DMS53 treated with DMSO at 0.1 percent for 48 hours (cell line): ENCODE measurements at regions not wholly inside any gene's neighbourhood (a gene's known extent, or its start where the extent isn't known, plus 50 kb on each side); places are given as distances from the start of the nearest gene placed in this dataset.
"Not testable (repeated sequence)": the region's sequence is repeated elsewhere in the genome, so short reads cannot be mapped to it uniquely, and the experiment has no call there.

ENCODE experiments used
- DNase-seq: peaks from one replicate; lab custom pipeline; 2025; ENCODE audit not compliant: unreplicated experiment; lab: John Stamatoyannopoulos, UW

GRCh38 chr10:125554753-125555152 lies 128.2 kb downstream of the TEX36 start:
- no peak for DNase-seq

GRCh38 chr10:125554016-125554703 lies 128.8 kb downstream of the TEX36 start:
- no peak for DNase-seq

- DNase-seq, result no peak
Measured at GRCh38 chr10:125553091-125553490, 129.9 kb downstream of the TEX36 start.

DNA sequence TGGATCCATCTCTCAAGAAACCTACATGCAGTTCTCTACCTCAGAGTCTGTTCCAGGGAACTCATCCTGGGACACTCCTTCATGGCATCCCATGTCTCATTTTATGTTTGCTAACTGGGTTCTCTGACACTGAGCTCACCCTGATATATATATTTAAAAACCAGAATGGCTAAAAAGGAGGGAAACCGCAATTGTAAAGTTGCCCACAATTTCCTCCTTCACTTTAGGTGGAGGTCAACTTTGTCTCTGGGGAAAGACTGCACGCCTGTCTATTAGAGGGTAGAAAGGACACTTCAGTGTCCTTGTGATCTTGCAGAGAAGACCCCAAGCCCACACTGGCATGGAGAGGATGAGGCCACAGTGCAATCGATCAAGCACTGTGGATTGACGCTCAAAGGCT lies 131.7 kb downstream of the TEX36 start:
- DNase-seq, result no peak

- peak; percentile 7 for DNase-seq
Measured at GRCh38 chr10:125550362-125550761, 132.6 kb downstream of the TEX36 start.

- DNase-seq, result no peak
Measured at GRCh38 chr10:125549653-125550052, 133.3 kb downstream of the TEX36 start.

DNA sequence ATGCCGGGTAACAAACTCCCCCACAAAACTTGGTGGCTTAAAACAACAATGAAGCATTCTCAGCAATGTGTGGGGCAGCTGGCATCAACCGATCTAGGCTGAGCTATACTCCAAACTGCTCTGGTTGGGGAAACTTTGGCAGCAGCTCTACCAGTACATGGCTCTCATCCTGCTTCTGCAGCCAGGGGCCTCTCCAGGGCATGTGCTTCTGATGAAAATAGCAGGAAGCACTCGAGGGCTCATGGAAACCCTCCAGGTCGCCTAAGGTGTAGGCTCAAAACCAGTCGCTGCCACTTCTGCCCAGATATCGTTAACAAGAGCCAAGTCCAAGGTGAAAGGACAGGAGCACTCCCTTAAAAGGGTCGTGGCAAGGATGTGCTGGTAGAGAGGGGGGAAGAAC lies 134.1 kb downstream of the TEX36 start:
- no peak for DNase-seq

GRCh38 chr10:125548356-125548755 lies 134.6 kb downstream of the TEX36 start:
- no peak for DNase-seq

DNA sequence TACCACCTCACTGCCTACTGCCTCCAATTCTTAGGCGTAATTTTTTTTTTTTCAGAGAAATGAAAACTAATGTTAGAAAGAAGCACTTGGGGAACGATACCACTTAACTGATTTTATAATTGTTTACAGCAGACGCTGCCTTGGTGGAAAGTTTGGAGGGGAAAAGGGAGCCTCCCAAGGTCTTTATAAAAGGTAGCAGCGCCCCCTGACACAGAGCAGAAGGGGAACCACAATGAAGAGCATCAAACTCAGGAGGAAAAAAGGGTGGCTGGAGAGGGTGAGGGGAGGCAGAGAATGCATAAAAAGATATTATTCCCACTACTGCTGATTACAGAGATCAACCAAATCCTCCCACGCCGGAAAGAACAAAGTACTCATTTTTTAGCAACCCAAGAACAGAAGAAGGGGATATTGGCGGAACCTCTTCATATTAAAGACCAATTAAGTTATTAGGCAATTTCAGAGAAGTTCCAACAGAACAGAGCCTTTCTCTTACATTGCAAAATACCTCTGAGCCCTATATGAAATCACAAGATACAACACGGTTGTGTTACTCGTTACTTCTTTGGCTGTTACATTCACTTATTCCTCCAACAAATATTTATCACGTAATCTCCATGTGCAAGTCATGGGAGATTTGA lies 135.8 kb downstream of the TEX36 start:
- DNase-seq, result no peak

DNA sequence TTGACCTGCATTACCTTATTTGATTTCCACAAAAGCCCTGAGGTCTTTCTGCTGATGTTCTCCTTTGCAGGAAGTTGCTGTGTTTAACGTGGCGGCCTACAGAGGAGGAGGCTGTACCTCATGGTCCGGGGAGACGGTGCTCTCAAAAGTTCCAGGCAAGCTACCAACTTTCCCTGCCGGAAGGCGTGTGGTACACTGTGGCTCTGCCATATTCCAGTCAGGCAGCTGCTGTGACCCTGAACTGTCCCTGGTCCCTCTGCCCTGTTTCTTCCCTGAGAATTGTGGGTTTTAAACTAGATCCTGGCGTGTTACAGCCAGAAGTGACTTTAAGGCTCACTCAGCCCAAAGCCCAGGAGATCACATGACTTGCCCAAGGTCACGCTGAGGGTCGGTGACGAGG lies 139.2 kb downstream of the TEX36 start:
- no peak for DNase-seq

DNA sequence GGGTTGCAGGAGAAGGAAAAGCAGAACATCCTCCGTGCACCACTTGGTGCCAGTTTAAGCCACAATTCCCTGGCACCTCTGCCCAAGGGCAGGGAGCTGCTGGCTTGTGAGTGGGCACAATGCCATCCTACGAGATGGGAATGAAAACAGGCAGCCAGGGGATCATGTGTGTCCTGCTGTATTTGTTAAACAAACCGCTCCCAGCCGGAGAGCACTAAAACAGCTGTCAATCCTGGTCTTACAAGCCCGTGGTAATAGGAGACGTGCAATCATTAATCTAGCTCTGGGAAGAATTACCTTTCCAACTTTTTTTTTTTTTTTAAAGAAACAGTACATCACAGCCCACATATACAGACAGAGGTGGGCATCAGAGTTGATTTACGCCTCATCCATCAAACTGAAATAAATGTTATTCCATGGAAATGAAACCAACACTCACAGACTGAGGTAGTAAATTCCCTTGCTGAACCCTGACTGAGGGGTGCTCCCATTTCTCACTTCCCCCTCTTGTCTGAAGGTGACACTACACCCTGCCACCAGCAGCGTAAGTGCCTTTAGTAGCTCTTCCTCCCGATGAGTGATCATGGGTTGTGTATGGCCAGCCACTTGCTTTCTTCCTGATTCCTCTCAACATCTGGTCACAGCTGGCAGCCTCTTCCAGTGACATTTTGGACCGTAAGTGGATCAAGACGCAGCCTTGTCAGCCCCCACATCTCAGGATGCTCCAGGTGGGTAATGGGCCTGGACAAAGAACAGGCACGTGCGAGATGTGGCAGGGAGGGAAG lies 143.8 kb downstream of the TEX36 start:
- DNase-seq, result peak; percentile 82

GRCh38 chr10:125536236-125536635 lies 146.7 kb downstream of the TEX36 start:
- DNase-seq, result no peak

GRCh38 chr10:125535559-125535958 lies 147.4 kb downstream of the TEX36 start:
- no peak for DNase-seq

DNA sequence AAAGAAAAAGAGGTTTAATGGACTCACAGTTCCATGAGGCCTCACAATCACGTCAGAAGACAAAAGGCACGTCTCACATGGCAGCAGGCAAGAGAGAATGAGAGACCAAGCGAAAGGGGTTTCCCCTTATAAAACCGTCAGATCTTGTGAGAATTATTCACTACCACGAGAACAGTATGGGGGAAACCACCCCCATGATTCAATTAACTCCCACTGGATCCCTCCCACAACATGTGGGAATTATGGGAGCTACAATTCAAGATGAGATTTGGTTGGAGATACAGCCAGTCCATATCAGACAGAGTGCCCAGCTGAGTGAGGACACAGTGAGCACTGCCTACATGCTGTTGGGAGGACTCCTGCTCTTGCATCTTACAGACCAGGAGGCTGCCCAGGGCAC lies 148.4 kb downstream of the TEX36 start:
- no peak for DNase-seq

- no peak for DNase-seq
Measured at GRCh38 chr10:125533866-125534265, 149.1 kb downstream of the TEX36 start.

DNA sequence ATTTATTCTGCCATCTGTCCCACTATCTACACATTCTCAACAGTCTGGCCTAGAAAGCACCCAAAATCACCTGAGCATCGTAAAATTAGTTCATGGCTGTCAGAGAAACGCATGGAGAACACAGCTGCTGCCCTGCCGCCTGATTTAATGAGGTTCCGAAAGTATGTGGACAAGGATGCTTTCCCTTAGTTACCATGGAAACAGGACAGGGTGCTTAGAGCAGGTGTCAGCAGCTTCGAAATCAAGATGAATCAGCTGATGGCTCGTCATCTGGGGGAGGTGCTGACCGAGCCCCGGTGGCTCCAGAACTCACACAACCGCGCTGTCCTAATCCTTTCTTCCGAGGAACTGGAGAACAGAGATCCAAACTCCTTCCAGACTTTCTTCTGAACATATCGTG lies 151.5 kb downstream of the TEX36 start:
- DNase-seq, result peak; percentile 20

- no peak for DNase-seq
Measured at GRCh38 chr10:125523347-125523746, 159.6 kb downstream of the TEX36 start.

GRCh38 chr10:125521721-125522680 lies 161.0 kb downstream of the TEX36 start:
- no peak for DNase-seq

DNA sequence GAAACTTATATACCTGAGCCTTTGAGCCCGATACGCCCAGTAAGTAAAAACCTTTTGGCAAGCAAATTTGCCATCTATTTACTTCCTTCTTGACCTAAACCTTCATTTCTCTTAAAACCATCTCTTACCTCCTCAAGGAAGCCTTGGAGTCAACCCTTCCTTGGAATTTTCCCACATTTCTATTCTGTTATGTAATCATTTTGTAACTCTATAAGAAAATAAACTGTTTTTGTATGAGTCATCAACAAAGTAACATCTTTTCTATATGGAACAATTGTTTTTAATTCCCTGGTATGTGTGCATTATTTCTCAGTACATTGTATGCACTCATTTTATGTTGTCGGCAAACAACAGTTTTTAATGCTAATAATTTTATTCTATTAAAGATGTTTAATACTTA lies 162.0 kb downstream of the TEX36 start:
- no peak for DNase-seq

- DNase-seq, result not testable (repeated sequence)
Measured at GRCh38 chr10:125518397-125518796, 164.6 kb downstream of the TEX36 start.

DNA sequence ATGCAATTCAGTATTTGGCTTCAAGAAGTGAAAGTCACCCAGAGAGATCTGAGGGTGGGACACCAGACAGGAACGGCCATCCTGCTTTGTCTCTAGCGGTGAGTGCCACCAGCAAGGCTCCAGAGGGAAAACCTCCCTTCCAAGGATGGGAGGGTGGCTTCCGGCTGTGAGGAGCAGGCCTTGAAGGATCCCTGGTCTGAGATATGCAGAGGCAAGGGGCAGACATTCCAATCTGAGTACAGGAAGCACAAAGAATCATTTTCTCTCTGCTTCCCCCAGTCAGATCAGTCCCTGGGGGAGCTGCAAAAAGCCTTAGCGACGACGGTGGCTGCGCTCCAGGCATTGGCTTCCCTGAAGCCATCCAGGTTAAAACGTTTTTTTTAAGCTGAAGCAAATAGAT lies 167.4 kb downstream of the TEX36 start:
- DNase-seq, result no peak
